GM13977 (cell line): ENCODE measurements at regions not wholly inside any gene's neighbourhood (a gene's known extent, or its start where the extent isn't known, plus 50 kb on each side); places are given as distances from the start of the nearest gene placed in this dataset.
"Not testable (repeated sequence)": the region's sequence is repeated elsewhere in the genome, so short reads cannot be mapped to it uniquely, and the experiment has no call there.

ENCODE experiments used
- DNase-seq: peaks from one replicate; pipeline ENCODE4 v3.0.0; 2012; ENCODE audit warnings: low spot score
- in situ Hi-C: fragments of 300-500 bp; cut with MboI; formaldehyde crosslinking; loops from one replicate; pipeline ENCODE4 v1.12.0; 2022; ENCODE audit warnings: low sequenced_read_pairs, low pct_unique_long_range_greater_than_20kb, mixed read lengths, inconsistent platforms; ENCODE audit not compliant: unreplicated experiment
- TF ChIP-seq, protein P1 (sequence below): IDR thresholded peaks from 2 replicates; pipeline ENCODE4 v1.5.1; 2012; ENCODE audit warnings: mild to moderate bottlenecking, control low read depth; ENCODE audit not compliant: insufficient read depth; ENCODE audit errors: extremely low read depth, missing control alignments

DNA sequence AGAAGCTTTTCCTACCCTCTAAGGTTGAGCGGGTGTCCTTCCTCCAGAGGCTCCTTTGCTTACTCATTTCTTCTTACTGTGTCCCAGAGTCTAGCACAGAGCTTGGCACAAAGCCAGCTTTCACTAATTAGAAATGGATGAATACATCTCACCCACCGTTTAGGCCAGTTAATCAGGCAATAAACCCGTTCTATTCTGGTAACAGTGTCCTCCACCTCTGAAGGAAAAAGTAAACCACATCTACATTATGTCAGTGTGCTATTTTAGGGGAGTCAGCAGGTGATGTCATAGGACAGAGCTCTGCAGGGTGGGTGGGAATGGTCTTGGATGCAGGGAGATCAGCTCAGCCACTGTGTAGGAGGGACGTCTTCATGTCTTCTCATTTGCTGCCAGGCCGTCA lies 109.2 kb downstream of the OSTF1 start:
- in situ Hi-C loops: no loop called here
- TF ChIP-seq, protein P1, sequence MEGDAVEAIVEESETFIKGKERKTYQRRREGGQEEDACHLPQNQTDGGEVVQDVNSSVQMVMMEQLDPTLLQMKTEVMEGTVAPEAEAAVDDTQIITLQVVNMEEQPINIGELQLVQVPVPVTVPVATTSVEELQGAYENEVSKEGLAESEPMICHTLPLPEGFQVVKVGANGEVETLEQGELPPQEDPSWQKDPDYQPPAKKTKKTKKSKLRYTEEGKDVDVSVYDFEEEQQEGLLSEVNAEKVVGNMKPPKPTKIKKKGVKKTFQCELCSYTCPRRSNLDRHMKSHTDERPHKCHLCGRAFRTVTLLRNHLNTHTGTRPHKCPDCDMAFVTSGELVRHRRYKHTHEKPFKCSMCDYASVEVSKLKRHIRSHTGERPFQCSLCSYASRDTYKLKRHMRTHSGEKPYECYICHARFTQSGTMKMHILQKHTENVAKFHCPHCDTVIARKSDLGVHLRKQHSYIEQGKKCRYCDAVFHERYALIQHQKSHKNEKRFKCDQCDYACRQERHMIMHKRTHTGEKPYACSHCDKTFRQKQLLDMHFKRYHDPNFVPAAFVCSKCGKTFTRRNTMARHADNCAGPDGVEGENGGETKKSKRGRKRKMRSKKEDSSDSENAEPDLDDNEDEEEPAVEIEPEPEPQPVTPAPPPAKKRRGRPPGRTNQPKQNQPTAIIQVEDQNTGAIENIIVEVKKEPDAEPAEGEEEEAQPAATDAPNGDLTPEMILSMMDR: no peak
- no peak for DNase-seq

- TF ChIP-seq, protein P1: peak; percentile 13
- in situ Hi-C loops: no loop called here
- no peak for DNase-seq
These were observed 110.1 kb downstream of the OSTF1 start for GRCh38 chr9:75198436-75198835.

- in situ Hi-C loops: no loop called here
- peak; percentile 44 for DNase-seq
- TF ChIP-seq, protein P1: peak; percentile 54
These were observed 112.7 kb downstream of the OSTF1 start for GRCh38 chr9:75200892-75201470.

DNA sequence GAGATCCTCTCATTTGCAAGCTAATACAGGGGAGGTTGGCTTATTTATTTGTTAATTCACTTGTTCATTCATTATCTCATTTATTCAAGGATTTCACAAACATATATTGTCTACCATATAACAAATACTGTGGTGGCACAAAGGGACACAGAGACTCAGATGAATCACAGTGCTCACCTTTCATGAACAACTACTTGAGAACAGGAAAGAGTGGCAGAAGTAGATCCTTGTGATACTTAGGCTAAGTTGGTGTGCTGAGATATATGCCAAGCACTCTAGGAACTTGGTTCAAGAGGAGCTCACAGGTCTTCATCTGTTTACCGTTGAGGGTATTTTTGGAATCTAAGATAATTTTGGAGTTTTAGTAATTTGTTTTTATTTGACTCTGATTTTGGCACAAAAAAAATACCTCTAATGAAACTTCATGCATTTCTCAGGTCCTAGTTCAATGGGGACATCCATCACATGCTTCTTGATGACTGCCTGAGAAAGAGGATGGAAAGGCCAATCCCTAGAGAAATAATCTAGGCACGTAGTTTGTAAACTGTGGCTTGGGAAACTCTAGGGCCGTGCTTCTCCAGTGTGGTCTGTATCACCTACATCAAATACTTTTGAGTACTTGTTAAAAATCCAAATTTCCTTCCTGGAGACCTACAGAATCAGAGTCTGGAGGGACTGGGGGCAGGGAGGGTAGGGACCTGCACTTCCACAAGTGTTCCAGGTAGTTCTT lies 113.3 kb downstream of the OSTF1 start:
- DNase-seq: no peak
- TF ChIP-seq, protein P1: no peak
- in situ Hi-C loops: no loop called here

DNA sequence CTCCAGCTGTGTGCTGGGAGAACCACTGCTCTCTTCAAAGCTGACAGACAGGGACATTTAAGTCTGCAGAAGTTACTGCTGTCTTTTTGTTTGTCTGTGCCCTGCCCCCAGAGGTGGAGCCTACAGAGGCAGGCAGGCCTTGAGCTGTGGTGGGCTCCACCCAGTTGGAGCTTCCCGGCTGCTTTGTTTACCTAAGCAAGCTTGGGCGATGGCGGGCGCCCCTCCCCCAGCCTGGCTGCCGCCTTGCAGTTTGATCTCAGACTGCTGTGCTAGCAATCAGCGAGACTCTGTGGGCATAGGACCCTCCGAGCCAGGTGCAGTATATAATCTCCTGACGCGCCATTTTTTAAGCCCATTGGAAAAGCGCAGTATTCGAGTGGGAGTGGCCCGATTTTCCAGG lies 119.7 kb downstream of the OSTF1 start:
- DNase-seq, in situ Hi-C loops: not testable (repeated sequence)

DNA sequence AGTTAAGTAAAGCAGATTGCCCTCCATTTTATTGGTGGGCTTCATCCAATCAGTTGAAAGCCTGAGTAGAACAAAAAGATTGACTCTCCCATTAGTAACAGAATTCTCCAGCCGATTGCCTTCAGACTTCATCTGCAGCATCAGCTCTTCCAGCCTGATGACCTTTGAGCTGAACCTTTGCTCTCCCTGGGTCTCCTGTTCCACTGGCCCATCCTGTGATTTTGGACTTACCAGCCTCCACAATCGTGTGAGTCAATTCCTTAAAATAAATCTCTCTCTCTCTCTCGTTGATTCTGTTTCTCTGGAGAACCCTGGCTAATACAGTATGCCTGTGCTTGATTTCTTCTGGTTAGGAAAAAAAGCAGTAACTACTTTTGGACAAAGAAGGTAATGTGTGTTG lies 121.9 kb downstream of the OSTF1 start:
- in situ Hi-C loops: no loop called here
- DNase-seq: no peak
- TF ChIP-seq, protein P1: no peak

GRCh38 chr9:75213765-75214164 lies 125.5 kb downstream of the OSTF1 start:
- in situ Hi-C loops: no loop called here

More at GRCh38 chr9:75213765-75214164, 125.5 kb downstream of the OSTF1 start:
- TF ChIP-seq, protein P1: no peak
- no peak for DNase-seq
